ENCODE measurements at regions not wholly inside any gene's neighbourhood (a gene's known extent, or its start where the extent isn't known, plus 50 kb on each side); places are given as distances from the start of the nearest gene placed in this dataset.

DNA sequence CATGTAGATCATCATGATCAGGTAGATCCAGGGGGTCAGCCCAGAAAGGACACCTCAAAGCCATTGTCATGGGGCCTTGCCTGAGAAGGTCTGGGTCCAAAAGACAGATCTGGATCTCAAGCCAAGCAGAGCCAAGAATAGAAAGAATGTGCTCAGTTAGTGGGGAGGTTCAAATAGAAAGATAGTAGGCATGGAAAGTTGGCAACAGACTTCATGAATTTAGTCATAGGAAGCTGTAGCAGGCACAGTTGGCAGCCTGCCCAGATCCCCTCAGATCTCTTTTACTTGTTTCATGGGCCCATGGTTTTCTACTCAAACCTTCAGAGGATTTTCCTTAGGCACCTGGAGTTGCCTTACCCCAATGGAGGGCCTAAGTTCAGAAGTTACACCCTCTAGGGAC is 767.0 kb downstream of the SLC4A3 start:
- H3K4me1 ChIP-seq (ENCODE audit: control insufficient read depth, insufficient read depth, low read length, poor library complexity, severe bottlenecking): no peaks in the 10 kb centered on the region
- no peaks in the 10 kb centered on the region for H3K9me3 ChIP-seq (ENCODE audit: control insufficient read depth, low read length)
- no peak overlapping the region for H3K4me3 ChIP-seq (ENCODE audit: extremely low read depth, insufficient read depth, low read length, poor library complexity, severe bottlenecking)
- H3K36me3 ChIP-seq (ENCODE audit: control insufficient read depth, insufficient read depth, low read length): no peaks in the 10 kb centered on the region
- no peak overlapping the region for H3K27ac ChIP-seq (ENCODE audit: low read depth, low read length, severe bottlenecking)

DNA sequence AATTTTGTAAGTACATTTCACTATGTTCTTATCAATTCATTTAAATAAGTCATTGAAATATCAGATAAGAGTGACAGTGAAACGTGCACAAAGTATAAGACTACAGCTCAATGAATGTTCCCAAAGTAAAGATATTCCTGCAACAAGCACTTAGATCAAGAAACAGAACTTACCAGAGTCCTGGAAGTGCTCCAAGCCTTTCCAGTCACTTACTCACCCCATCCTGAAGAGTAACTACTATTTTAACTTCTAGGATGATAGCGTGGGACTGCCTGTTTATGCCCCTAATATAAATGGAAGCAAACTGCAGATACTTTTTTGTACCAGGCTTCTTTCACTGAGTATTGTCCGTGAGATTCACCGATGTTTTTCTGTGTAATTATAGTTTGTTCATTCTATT is 768.9 kb downstream of the SLC4A3 start:
- Histone ChIP-seq H3K27ac (ENCODE audit: low read depth, low read length, severe bottlenecking) (no peak overlapping the region), H3K36me3 (ENCODE audit: control insufficient read depth, insufficient read depth, low read length) (no peaks in the 10 kb centered on the region), H3K4me1 (ENCODE audit: control insufficient read depth, insufficient read depth, low read length, poor library complexity, severe bottlenecking) (no peaks in the 10 kb centered on the region), H3K9me3 (ENCODE audit: control insufficient read depth, low read length) (no peaks in the 10 kb centered on the region), H3K4me3 (ENCODE audit: extremely low read depth, insufficient read depth, low read length, poor library complexity, severe bottlenecking) (no peak overlapping the region)
- WGBS, 2 experiments (ENCODE audit: insufficient coverage in 2 of 2): 80% methylated on average over 1 of the region's 4 CpGs; no CpG with 5 or more reads in 1 of the 2 experiments

DNA sequence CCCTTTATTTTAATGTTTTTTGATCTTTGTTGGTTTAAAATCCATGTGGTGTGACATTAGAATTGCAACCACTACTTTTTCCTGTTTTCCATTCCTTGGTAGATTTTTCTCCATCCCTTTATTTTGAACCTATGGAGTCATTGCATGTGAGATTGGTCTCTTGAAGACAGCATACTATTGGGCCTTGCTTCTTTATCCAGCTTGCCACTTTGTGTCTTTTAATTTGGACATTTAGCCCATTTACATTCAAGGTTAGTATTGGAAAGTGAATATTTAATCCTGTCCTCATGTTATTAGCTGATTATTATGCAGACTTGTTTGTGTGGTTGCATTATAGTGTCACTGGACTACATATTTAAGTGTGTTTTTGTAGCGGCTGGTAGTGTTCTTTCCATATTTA is 782.9 kb downstream of the SLC4A3 start:
- Histone ChIP-seq H3K4me3 (ENCODE audit: extremely low read depth, insufficient read depth, low read length, poor library complexity, severe bottlenecking) (no peak overlapping the region), H3K9me3 (ENCODE audit: control insufficient read depth, low read length) (no peaks in the 10 kb centered on the region), H3K36me3 (ENCODE audit: control insufficient read depth, insufficient read depth, low read length) (no peaks in the 10 kb centered on the region), H3K4me1 (ENCODE audit: control insufficient read depth, insufficient read depth, low read length, poor library complexity, severe bottlenecking) (no peaks in the 10 kb centered on the region), H3K27ac (ENCODE audit: low read depth, low read length, severe bottlenecking) (no peak overlapping the region)
- WGBS, 2 experiments (ENCODE audit: insufficient coverage in 2 of 2): 20% methylated on average over 1 of the region's 1 CpG; no CpG with 5 or more reads in 1 of the 2 experiments

DNA sequence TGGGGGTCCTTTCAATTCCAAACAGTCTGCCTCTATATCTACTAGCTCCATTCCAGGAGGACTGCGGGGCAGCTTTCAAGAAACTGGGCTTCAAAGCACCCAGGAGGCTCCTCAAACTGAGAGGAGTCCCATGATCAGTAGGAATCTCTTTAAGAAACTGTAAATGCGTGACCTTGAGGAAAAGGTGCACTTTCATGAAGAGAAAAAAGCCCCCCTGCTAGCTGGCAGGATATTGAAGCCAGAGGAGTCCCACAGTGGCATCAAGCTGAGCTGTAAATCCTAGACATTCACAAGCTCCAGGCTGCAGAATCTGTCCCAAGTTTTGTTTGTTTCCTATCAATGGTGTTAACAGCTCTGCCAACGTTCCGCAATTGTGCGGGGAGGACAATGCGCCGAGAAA is 790.1 kb downstream of the SLC4A3 start:
- H3K36me3 ChIP-seq (ENCODE audit: control insufficient read depth, insufficient read depth, low read length): no peaks in the 10 kb centered on the region
- WGBS, 2 experiments (ENCODE audit: insufficient coverage in 2 of 2): 0 to 21% methylated on average over 2 of the region's 7 CpGs
- no peaks in the 10 kb centered on the region for H3K9me3 ChIP-seq (ENCODE audit: control insufficient read depth, low read length)
- H3K27ac ChIP-seq (ENCODE audit: low read depth, low read length, severe bottlenecking): no peak overlapping the region
- no peak overlapping the region for H3K4me3 ChIP-seq (ENCODE audit: extremely low read depth, insufficient read depth, low read length, poor library complexity, severe bottlenecking)
- no peaks in the 10 kb centered on the region for H3K4me1 ChIP-seq (ENCODE audit: control insufficient read depth, insufficient read depth, low read length, poor library complexity, severe bottlenecking)

DNA sequence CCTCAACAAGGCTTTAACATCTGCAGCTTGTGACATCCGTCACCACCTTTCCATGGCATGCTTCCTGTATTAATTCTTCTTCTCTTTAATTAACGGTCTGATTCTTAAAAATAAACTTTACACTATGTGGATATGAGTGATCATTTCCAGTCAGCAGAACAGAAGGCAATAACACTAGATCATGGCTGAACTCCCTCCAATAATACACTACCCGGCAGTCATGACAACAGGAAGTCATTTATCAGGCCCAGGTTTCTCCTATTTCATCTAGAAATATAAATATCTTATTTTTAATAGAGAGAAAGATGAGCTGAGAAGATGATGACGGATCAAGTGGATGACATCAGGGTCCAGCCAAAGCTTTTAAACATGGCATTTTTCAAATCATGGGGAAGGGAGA is 792.2 kb downstream of the SLC4A3 start:
- no peaks in the 10 kb centered on the region for H3K4me1 ChIP-seq (ENCODE audit: control insufficient read depth, insufficient read depth, low read length, poor library complexity, severe bottlenecking)
- no peak overlapping the region for H3K27ac ChIP-seq (ENCODE audit: low read depth, low read length, severe bottlenecking)
- H3K36me3 ChIP-seq (ENCODE audit: control insufficient read depth, insufficient read depth, low read length): no peaks in the 10 kb centered on the region
- WGBS, 2 experiments (ENCODE audit: insufficient coverage in 2 of 2): 80 to 100% methylated on average over 1 of the region's 4 CpGs
- no peaks in the 10 kb centered on the region for H3K9me3 ChIP-seq (ENCODE audit: control insufficient read depth, low read length)
- H3K4me3 ChIP-seq (ENCODE audit: extremely low read depth, insufficient read depth, low read length, poor library complexity, severe bottlenecking): no peak overlapping the region

DNA sequence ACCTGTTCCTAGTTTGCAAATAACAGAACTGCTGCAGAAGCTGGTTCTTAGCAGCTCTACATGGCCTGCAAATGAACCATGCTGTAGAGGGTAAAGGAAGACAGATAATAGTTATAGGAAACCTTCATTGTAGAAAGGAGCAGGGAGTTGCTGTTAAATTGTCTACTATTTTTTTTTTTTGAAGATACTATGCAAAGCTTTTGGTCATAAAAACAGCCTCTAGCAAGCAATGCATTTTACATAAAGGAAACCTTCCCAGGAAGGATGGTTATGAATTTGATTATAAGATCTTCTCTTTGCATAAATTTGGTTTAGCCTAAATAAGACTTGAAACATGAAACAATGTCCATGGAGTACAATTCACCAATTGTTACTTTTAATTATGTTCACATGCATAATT is 793.4 kb downstream of the SLC4A3 start:
- no peaks in the 10 kb centered on the region for H3K4me1 ChIP-seq (ENCODE audit: control insufficient read depth, insufficient read depth, low read length, poor library complexity, severe bottlenecking)
- H3K4me3 ChIP-seq (ENCODE audit: extremely low read depth, insufficient read depth, low read length, poor library complexity, severe bottlenecking): no peak overlapping the region
- no peaks in the 10 kb centered on the region for H3K36me3 ChIP-seq (ENCODE audit: control insufficient read depth, insufficient read depth, low read length)
- H3K9me3 ChIP-seq (ENCODE audit: control insufficient read depth, low read length): no peaks in the 10 kb centered on the region
- no peak overlapping the region for H3K27ac ChIP-seq (ENCODE audit: low read depth, low read length, severe bottlenecking)

DNA sequence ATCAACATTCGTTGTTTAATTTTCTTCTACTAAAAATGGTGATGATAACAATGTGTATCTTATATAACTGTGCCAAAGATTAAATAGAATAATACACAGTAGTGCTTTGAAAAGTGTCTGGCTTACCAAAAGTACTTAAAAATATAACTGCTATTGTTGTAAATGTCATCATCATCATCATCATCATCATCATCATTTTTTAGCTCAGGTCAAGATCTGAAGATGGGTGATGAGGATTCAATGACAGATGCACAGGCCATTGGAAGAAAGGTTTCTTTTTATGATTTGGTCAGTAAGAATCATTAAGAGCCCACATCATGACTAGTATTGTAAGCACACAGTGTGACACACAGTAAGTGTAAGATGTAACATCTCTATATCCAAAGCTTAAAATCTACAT is 795.2 kb downstream of the SLC4A3 start:
- WGBS, 2 experiments (ENCODE audit: insufficient coverage in 2 of 2): no CpG with 5 or more reads among the region's 1 CpG
- Histone ChIP-seq H3K27ac (ENCODE audit: low read depth, low read length, severe bottlenecking) (no peak overlapping the region), H3K4me3 (ENCODE audit: extremely low read depth, insufficient read depth, low read length, poor library complexity, severe bottlenecking) (no peak overlapping the region), H3K36me3 (ENCODE audit: control insufficient read depth, insufficient read depth, low read length) (no peaks in the 10 kb centered on the region), H3K9me3 (ENCODE audit: control insufficient read depth, low read length) (no peaks in the 10 kb centered on the region), H3K4me1 (ENCODE audit: control insufficient read depth, insufficient read depth, low read length, poor library complexity, severe bottlenecking) (no peaks in the 10 kb centered on the region)

DNA sequence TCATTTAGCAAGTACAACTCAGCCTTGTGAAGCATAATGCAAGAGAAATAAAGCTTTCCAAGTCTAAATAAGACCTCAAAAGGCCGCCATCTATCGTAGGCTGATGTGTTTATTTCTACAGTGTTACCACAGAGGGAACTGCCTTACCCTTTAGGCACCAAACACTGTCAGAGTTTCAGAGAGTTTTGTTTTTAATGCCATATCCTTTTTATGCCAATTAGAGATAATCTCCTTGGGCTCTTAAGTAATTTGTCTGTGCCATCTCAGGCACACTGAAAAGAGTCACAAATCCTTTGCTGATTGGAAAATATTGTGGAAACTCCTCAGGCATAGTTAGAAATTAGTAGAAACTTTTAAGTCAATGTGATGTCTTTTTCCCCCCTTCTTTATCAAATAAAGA is 797.1 kb downstream of the SLC4A3 start:
- Histone ChIP-seq H3K4me3 (ENCODE audit: extremely low read depth, insufficient read depth, low read length, poor library complexity, severe bottlenecking) (no peak overlapping the region), H3K36me3 (ENCODE audit: control insufficient read depth, insufficient read depth, low read length) (no peaks in the 10 kb centered on the region), H3K9me3 (ENCODE audit: control insufficient read depth, low read length) (no peaks in the 10 kb centered on the region), H3K27ac (ENCODE audit: low read depth, low read length, severe bottlenecking) (no peak overlapping the region), H3K4me1 (ENCODE audit: control insufficient read depth, insufficient read depth, low read length, poor library complexity, severe bottlenecking) (no peaks in the 10 kb centered on the region)
- WGBS, 2 experiments (ENCODE audit: insufficient coverage in 2 of 2): 100% methylated on average over 2 of the region's 2 CpGs; no CpG with 5 or more reads in 1 of the 2 experiments

DNA sequence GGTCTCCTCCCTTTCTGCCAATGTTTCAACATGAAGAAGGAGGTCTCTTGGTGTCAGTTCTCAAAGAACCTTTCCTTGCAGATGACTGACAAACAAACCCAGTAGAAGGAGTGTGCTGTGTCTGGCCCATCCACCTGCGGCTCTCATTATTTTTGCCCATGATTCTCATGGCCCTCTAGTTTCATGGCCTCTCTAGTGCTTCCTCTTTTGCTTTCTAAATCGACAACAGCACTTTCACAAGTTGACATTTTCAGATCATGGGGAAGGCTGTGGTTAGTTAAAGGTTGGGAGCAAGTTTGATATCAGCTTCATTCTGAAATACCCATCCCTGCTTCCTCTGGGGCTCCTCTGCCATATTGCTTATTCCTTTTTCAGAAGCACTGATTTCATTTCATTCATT is 805.2 kb downstream of the SLC4A3 start:
- Histone ChIP-seq H3K9me3 (ENCODE audit: control insufficient read depth, low read length) (no peaks in the 10 kb centered on the region), H3K4me1 (ENCODE audit: control insufficient read depth, insufficient read depth, low read length, poor library complexity, severe bottlenecking) (no peaks in the 10 kb centered on the region), H3K36me3 (ENCODE audit: control insufficient read depth, insufficient read depth, low read length) (no peaks in the 10 kb centered on the region), H3K4me3 (ENCODE audit: extremely low read depth, insufficient read depth, low read length, poor library complexity, severe bottlenecking) (no peak overlapping the region), H3K27ac (ENCODE audit: low read depth, low read length, severe bottlenecking) (no peak overlapping the region)
- WGBS, 2 experiments (ENCODE audit: insufficient coverage in 2 of 2): no CpG with 5 or more reads among the region's 2 CpGs

DNA sequence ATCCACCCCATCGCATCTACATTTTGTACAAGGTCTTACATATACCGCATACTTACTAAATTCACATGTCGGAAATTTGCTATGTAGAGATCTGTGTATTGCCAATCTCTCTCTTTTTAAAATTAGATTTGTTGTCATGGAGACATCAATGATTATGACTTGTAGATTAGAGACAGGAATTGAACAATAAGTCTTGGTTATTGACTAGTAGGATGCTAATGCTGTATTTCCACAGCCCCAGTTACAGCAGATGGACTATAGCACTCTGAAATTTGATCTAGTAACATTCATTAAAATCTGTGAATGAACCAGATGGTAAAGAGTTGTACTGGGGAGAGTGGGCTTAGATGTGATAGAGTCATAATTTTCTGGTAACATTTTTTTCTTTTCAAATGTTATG is 805.7 kb downstream of the SLC4A3 start:
- no peaks in the 10 kb centered on the region for H3K9me3 ChIP-seq (ENCODE audit: control insufficient read depth, low read length)
- H3K4me3 ChIP-seq (ENCODE audit: extremely low read depth, insufficient read depth, low read length, poor library complexity, severe bottlenecking): no peak overlapping the region
- H3K36me3 ChIP-seq (ENCODE audit: control insufficient read depth, insufficient read depth, low read length): no peaks in the 10 kb centered on the region
- 80% methylated on average over 1 of the region's 3 CpGs; no CpG with 5 or more reads in 1 of the 2 experiments for WGBS, 2 experiments (ENCODE audit: insufficient coverage in 2 of 2)
- no peak overlapping the region for H3K27ac ChIP-seq (ENCODE audit: low read depth, low read length, severe bottlenecking)
- H3K4me1 ChIP-seq (ENCODE audit: control insufficient read depth, insufficient read depth, low read length, poor library complexity, severe bottlenecking): no peaks in the 10 kb centered on the region

DNA sequence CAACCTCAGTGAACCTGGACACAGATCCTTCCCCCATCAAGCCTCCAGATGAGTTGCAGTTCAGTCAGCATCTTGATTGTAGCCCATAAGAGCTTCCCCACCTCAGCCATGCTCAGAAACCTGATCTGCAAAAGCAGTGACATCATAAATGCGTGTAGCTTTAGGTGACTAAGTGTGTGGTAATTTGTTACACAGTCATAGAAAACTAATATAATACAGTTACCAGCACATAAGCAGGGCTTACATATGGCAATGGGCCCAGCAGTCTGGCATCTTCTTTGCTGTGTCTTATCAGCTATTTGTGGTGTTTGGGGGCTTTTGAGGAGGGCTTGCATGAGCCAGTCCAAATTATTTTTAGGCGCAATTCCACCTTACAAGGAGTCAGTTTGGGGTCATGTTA is 807.0 kb downstream of the SLC4A3 start:
- H3K4me1 ChIP-seq (ENCODE audit: control insufficient read depth, insufficient read depth, low read length, poor library complexity, severe bottlenecking): no peaks in the 10 kb centered on the region
- H3K9me3 ChIP-seq (ENCODE audit: control insufficient read depth, low read length): no peaks in the 10 kb centered on the region
- H3K27ac ChIP-seq (ENCODE audit: low read depth, low read length, severe bottlenecking): no peak overlapping the region
- H3K36me3 ChIP-seq (ENCODE audit: control insufficient read depth, insufficient read depth, low read length): no peaks in the 10 kb centered on the region
- H3K4me3 ChIP-seq (ENCODE audit: extremely low read depth, insufficient read depth, low read length, poor library complexity, severe bottlenecking): no peak overlapping the region
- WGBS, 2 experiments (ENCODE audit: insufficient coverage in 2 of 2): no CpG with 5 or more reads among the region's 2 CpGs

DNA sequence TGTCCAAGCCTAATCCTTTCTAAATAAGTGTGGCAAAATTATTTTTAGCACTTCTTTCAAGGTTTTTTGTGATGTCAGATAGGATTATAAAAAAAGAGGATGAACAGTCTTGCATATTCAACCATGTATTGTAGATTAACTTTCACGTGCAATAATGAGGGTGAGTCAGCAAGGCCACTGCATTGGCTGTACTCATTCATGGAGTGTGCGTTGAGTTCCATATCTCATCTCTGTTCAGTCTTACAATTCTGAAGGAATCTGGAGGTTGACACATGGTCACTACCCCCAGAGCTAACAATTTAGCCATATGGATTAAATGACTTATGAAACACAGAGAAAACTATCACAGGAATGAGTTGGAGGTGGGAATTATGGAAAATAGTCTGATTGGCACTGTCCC is 810.5 kb downstream of the SLC4A3 start:
- WGBS, 2 experiments (ENCODE audit: insufficient coverage in 2 of 2): 100% methylated on average over 1 to 2 of the region's 2 CpGs

More for the DNA sequence above, 810.5 kb downstream of the SLC4A3 start:
- Histone ChIP-seq H3K36me3 (ENCODE audit: control insufficient read depth, insufficient read depth, low read length) (no peaks in the 10 kb centered on the region), H3K4me1 (ENCODE audit: control insufficient read depth, insufficient read depth, low read length, poor library complexity, severe bottlenecking) (no peaks in the 10 kb centered on the region), H3K9me3 (ENCODE audit: control insufficient read depth, low read length) (no peaks in the 10 kb centered on the region), H3K27ac (ENCODE audit: low read depth, low read length, severe bottlenecking) (no peak overlapping the region), H3K4me3 (ENCODE audit: extremely low read depth, insufficient read depth, low read length, poor library complexity, severe bottlenecking) (no peak overlapping the region)

Measured in mesodermal cell (in vitro differentiated cells).